ENCODE measurements at regions not wholly inside any gene's neighbourhood (a gene's known extent, or its start where the extent isn't known, plus 50 kb on each side); places are given as distances from the start of the nearest gene placed in this dataset.
"Not testable (repeated sequence)": the region's sequence is repeated elsewhere in the genome, so short reads cannot be mapped to it uniquely, and the experiment has no call there.

- no peak for FAIRE-seq
- TF ChIP-seq POLR2A (IDR thresholded peaks at IDR 0.05; ENCODE audit: low read depth, low read length), result no peak
- no peak for DNase-seq (ENCODE audit: insufficient read length, low spot score)
Measured at GRCh38 chr6:141467041-141467440, 665.7 kb upstream of the GJE1 start.

- DNase-seq (ENCODE audit: insufficient read length, low spot score) (no peak), FAIRE-seq (no peak)
- no peak for TF ChIP-seq POLR2A (IDR thresholded peaks at IDR 0.05; ENCODE audit: low read depth, low read length)
Measured at GRCh38 chr6:141464896-141465295, 667.8 kb upstream of the GJE1 start.

GRCh38 chr6:141464490-141464889, 668.2 kb upstream of the GJE1 start:
- TF ChIP-seq POLR2A (IDR thresholded peaks at IDR 0.05; ENCODE audit: low read depth, low read length), result no peak
- no peak for FAIRE-seq
- no peak for DNase-seq (ENCODE audit: insufficient read length, low spot score)

GRCh38 chr6:141463237-141463977, 669.3 kb upstream of the GJE1 start:
- no peak for TF ChIP-seq POLR2A (IDR thresholded peaks at IDR 0.05; ENCODE audit: low read depth, low read length)
- DNase-seq (ENCODE audit: insufficient read length, low spot score) (no peak), FAIRE-seq (no peak)

- TF ChIP-seq POLR2A (IDR thresholded peaks at IDR 0.05; ENCODE audit: low read depth, low read length), result no peak
- no peak for FAIRE-seq
- DNase-seq (ENCODE audit: insufficient read length, low spot score), result no peak
Measured at GRCh38 chr6:141460743-141461484, 671.8 kb upstream of the GJE1 start.

GRCh38 chr6:141460245-141460644, 672.5 kb upstream of the GJE1 start:
- not testable (repeated sequence) for FAIRE-seq

GRCh38 chr6:141457984-141458383, 674.7 kb upstream of the GJE1 start:
- DNase-seq (ENCODE audit: insufficient read length, low spot score); FAIRE-seq: not testable (repeated sequence)

More at GRCh38 chr6:141460245-141460644, 672.5 kb upstream of the GJE1 start:
- DNase-seq (ENCODE audit: insufficient read length, low spot score), result not testable (repeated sequence)

GRCh38 chr6:141452354-141452686, 680.4 kb upstream of the GJE1 start:
- TF ChIP-seq POLR2A (IDR thresholded peaks at IDR 0.05; ENCODE audit: low read depth, low read length), result no peak
- DNase-seq (ENCODE audit: insufficient read length, low spot score), result no peak
- no peak for FAIRE-seq

GRCh38 chr6:141451511-141452353, 681.0 kb upstream of the GJE1 start:
- DNase-seq (ENCODE audit: insufficient read length, low spot score) (peak; percentile 4), FAIRE-seq (no peak)
- no peak for TF ChIP-seq POLR2A (IDR thresholded peaks at IDR 0.05; ENCODE audit: low read depth, low read length)

GRCh38 chr6:141451181-141451510, 681.6 kb upstream of the GJE1 start:
- DNase-seq (ENCODE audit: insufficient read length, low spot score) (no peak), FAIRE-seq (no peak)
- no peak for TF ChIP-seq POLR2A (IDR thresholded peaks at IDR 0.05; ENCODE audit: low read depth, low read length)

- no peak for DNase-seq (ENCODE audit: insufficient read length, low spot score)
- FAIRE-seq, result no peak
- no peak for TF ChIP-seq POLR2A (IDR thresholded peaks at IDR 0.05; ENCODE audit: low read depth, low read length)
Measured at GRCh38 chr6:141445928-141446628, 686.6 kb upstream of the GJE1 start.

GRCh38 chr6:141443668-141444289, 688.9 kb upstream of the GJE1 start:
- DNase-seq (ENCODE audit: insufficient read length, low spot score) (no peak), FAIRE-seq (no peak)
- TF ChIP-seq POLR2A (IDR thresholded peaks at IDR 0.05; ENCODE audit: low read depth, low read length), result no peak

GRCh38 chr6:141443032-141443431, 689.7 kb upstream of the GJE1 start:
- DNase-seq (ENCODE audit: insufficient read length, low spot score) (no peak), FAIRE-seq (no peak)
- no peak for TF ChIP-seq POLR2A (IDR thresholded peaks at IDR 0.05; ENCODE audit: low read depth, low read length)

All from H54 (cell line).